GM12865 (cell line): ENCODE measurements at regions not wholly inside any gene's neighbourhood (a gene's known extent, or its start where the extent isn't known, plus 50 kb on each side); places are given as distances from the start of the nearest gene placed in this dataset.

Experiments used
- DNase-seq: peaks from one replicate; pipeline ENCODE4 v3.0.0; 2010; ENCODE audit warnings: low read depth
- H3K4me3 ChIP-seq: 2 replicates; pipeline ENCODE4 v1.5.1; 2011; ENCODE audit warnings: mild to moderate bottlenecking, low read depth, low read length, control low read depth
- CTCF ChIP-seq: IDR thresholded peaks from 2 replicates; pipeline ENCODE4 v1.5.1; 2011; ENCODE audit warnings: low read length, control low read depth, low read depth, inconsistent platforms; ENCODE audit not compliant: insufficient read depth; ENCODE audit errors: missing control alignments

- DNase-seq: no peak
- H3K4me3 ChIP-seq: no peak overlapping the region
- TF ChIP-seq CTCF: no peak
These were observed 2249.5 kb downstream of the LRRC4C start for GRCh38 chr11:39209981-39210380.

GRCh38 chr11:39205236-39205995, 2254.0 kb downstream of the LRRC4C start:
- no peak for TF ChIP-seq CTCF
- no peak for DNase-seq
- no peak overlapping the region for H3K4me3 ChIP-seq

GRCh38 chr11:39192671-39193070, 2266.8 kb downstream of the LRRC4C start:
- H3K4me3 ChIP-seq: no peak overlapping the region
- no peak for TF ChIP-seq CTCF
- no peak for DNase-seq

GRCh38 chr11:39190751-39191150, 2268.7 kb downstream of the LRRC4C start:
- no peak for TF ChIP-seq CTCF
- no peak for DNase-seq
- no peak overlapping the region for H3K4me3 ChIP-seq

GRCh38 chr11:39177678-39178077, 2281.8 kb downstream of the LRRC4C start:
- no peak for TF ChIP-seq CTCF
- DNase-seq: no peak
- H3K4me3 ChIP-seq: no peak overlapping the region

GRCh38 chr11:39174965-39175364, 2284.5 kb downstream of the LRRC4C start:
- no peak overlapping the region for H3K4me3 ChIP-seq
- no peak for TF ChIP-seq CTCF
- no peak for DNase-seq

GRCh38 chr11:39174196-39174595, 2285.3 kb downstream of the LRRC4C start:
- H3K4me3 ChIP-seq: no peak overlapping the region
- no peak for TF ChIP-seq CTCF
- DNase-seq: no peak
